A673 (cell line): ENCODE measurements at regions not wholly inside any gene's neighbourhood (a gene's known extent, or its start where the extent isn't known, plus 50 kb on each side); places are given as distances from the start of the nearest gene placed in this dataset.

Experiments used
- BruUV-seq: library from RNA; stranded (reverse); fragments of 400-500 nt; replicated peaks from 2 replicates; lab custom pipeline; 2021; lab: Mats Ljungman, UMichigan
- CTCF ChIA-PET: fragments of 300-600 bp; sonication (Branson Sonifier 250); formaldehyde crosslinking; loops from one replicate; lab custom pipeline; 2022; ENCODE audit warnings: antibody characterized with exemption; lab: Charles Lee
- POLR2A ChIA-PET: fragments of 300-600 bp; sonication (Branson Sonifier 250); formaldehyde crosslinking; loops from one replicate; lab custom pipeline; 2022; ENCODE audit warnings: antibody characterized with exemption; ENCODE audit not compliant: low non-redundant PET; lab: Charles Lee
- DNase-seq: peaks from one replicate; pipeline ENCODE4 v3.0.0-alpha.2; 2015; ENCODE audit warnings: low spot score
- H3K27ac ChIP-seq: fragments of 200-600 bp; sonication (generic); 2 replicates; pipeline ENCODE4 v1.5.1; 2016; ENCODE audit warnings: mixed run types, low read depth, mild to moderate bottlenecking, mixed read lengths, antibody characterized with exemption, low read length; ENCODE audit not compliant: poor library complexity, severe bottlenecking
- H3K27me3 ChIP-seq: fragments of 200-600 bp; sonication (generic); replicated peaks from 2 replicates; pipeline ENCODE4 v1.6.1; 2017; ENCODE audit warnings: mixed run types, low read depth, mild to moderate bottlenecking, mixed read lengths, antibody characterized with exemption, low read length; ENCODE audit not compliant: insufficient read depth, poor library complexity
- H3K36me3 ChIP-seq: fragments of 200-600 bp; sonication (generic); 2 replicates; pipeline ENCODE4 v1.6.1; 2016; ENCODE audit warnings: mixed run types, mild to moderate bottlenecking, mixed read lengths, antibody characterized with exemption, low read length; ENCODE audit not compliant: insufficient read depth, poor library complexity, severe bottlenecking
- H3K4me1 ChIP-seq: fragments of 200-600 bp; sonication (generic); 2 replicates; pipeline ENCODE4 v1.6.1; 2017; ENCODE audit warnings: mixed run types, mild to moderate bottlenecking, mixed read lengths, antibody characterized with exemption, low read length; ENCODE audit not compliant: insufficient read depth, poor library complexity, severe bottlenecking
- H3K4me3 ChIP-seq: fragments of 200-600 bp; sonication (generic); 2 replicates; pipeline ENCODE4 v1.5.1; 2016; ENCODE audit warnings: low read depth, mixed run types, mild to moderate bottlenecking, mixed read lengths, low read length; ENCODE audit not compliant: poor library complexity, severe bottlenecking
- H3K9me3 ChIP-seq: fragments of 200-600 bp; sonication (generic); 2 replicates; pipeline ENCODE4 v1.6.1; 2016; ENCODE audit warnings: mixed run types, low read depth, mild to moderate bottlenecking, mixed read lengths, antibody characterized with exemption, low read length; ENCODE audit not compliant: poor library complexity, severe bottlenecking
- CTCF ChIP-seq: fragments of 300-800, 200-600 bp; sonication (generic); conservative IDR thresholded peaks from 2 replicates; pipeline ENCODE4 v1.5.1; 2017; ENCODE audit warnings: low read depth, mild to moderate bottlenecking, antibody characterized with exemption, low read length, moderate library complexity, mixed read lengths
- EZH2 ChIP-seq: fragments of 200-600 bp; sonication (generic); IDR thresholded peaks from 2 replicates; pipeline ENCODE4 v1.6.1; 2017; ENCODE audit warnings: borderline replicate concordance, low read depth, mild to moderate bottlenecking, mixed read lengths, antibody characterized with exemption, low read length; ENCODE audit not compliant: poor library complexity, severe bottlenecking
- intact Hi-C: fragments of 100-400 bp; cut with micrococcal nuclease; formaldehyde crosslinking; loops from one replicate; pipeline ENCODE4 v1.10.0; 2022; ENCODE audit not compliant: unreplicated experiment

GRCh38 chr16:86321491-86321890 is 188.8 kb upstream of the FOXF1 start:
- POLR2A ChIA-PET: no interaction called here
- TF ChIP-seq CTCF (no peak), EZH2 (no peak)
- CTCF ChIA-PET: no interaction called here
- Histone ChIP-seq H3K27me3 (peaks cover 64% of the 10 kb centered on the region), H3K27ac (no peak overlapping the region), H3K4me1 (no peaks in the 10 kb centered on the region), H3K36me3 (no peaks in the 10 kb centered on the region), H3K9me3 (no peaks in the 10 kb centered on the region), H3K4me3 (no peak overlapping the region)
- no peak for DNase-seq
- intact Hi-C loops: no loop called here
- BruUV-seq: no TSS peak

GRCh38 chr16:86322283-86322682 is 188.0 kb upstream of the FOXF1 start:
- ChIA-PET POLR2A (no interaction called here), CTCF (no interaction called here)
- H3K4me1 ChIP-seq: no peaks in the 10 kb centered on the region
- H3K27ac ChIP-seq: no peak overlapping the region
- DNase-seq: no peak
- no peak overlapping the region for H3K4me3 ChIP-seq
- intact Hi-C loops: no loop called here
- TF ChIP-seq CTCF (no peak), EZH2 (no peak)
- H3K36me3 ChIP-seq: no peaks in the 10 kb centered on the region
- H3K9me3 ChIP-seq: no peaks in the 10 kb centered on the region
- peaks cover 72% of the 10 kb centered on the region for H3K27me3 ChIP-seq
- no TSS peak for BruUV-seq

- BruUV-seq: no TSS peak
- DNase-seq: no peak
- no peak for TF ChIP-seq CTCF
- no peak for TF ChIP-seq EZH2
- intact Hi-C loops: no loop called here
- Histone ChIP-seq H3K36me3 (no peaks in the 10 kb centered on the region), H3K27me3 (peaks cover 77% of the 10 kb centered on the region), H3K27ac (no peak overlapping the region), H3K9me3 (no peaks in the 10 kb centered on the region), H3K4me3 (no peak overlapping the region), H3K4me1 (no peaks in the 10 kb centered on the region)
- ChIA-PET CTCF (no interaction called here), POLR2A (no interaction called here)
These were observed 187.5 kb upstream of the FOXF1 start for GRCh38 chr16:86322806-86323205.
